GM18519 (cell line): ENCODE measurements at regions not wholly inside any gene's neighbourhood (a gene's known extent, or its start where the extent isn't known, plus 50 kb on each side); places are given as distances from the start of the nearest gene placed in this dataset.

Experiments
- ATAC-seq: cut with Tn5 transposase; IDR thresholded peaks from one replicate; pipeline ENCODE4 v1.9.1; 2021; ENCODE audit warnings: mild to moderate bottlenecking, moderate library complexity; ENCODE audit not compliant: unreplicated experiment, low FRiP score

DNA sequence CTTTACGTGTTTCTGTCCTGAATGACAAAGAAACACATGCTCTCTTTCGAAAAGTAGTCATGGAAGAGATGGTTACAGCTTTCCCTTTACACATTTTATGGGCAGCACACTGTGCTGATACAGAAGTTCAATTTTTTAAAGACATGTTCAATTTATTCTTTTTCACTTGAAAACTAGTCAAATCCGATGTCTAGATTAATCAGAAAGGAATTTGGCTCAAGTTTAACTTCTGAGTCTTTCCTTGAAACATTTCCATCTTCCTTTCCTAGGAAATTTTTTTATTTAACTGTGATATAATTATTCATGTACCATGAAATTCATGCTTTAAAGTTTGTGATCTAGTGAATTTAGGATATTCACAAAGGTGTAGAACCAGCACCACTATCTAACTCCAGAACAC is 360.1 kb downstream of the TNS3 start:
- no peak for ATAC-seq

DNA sequence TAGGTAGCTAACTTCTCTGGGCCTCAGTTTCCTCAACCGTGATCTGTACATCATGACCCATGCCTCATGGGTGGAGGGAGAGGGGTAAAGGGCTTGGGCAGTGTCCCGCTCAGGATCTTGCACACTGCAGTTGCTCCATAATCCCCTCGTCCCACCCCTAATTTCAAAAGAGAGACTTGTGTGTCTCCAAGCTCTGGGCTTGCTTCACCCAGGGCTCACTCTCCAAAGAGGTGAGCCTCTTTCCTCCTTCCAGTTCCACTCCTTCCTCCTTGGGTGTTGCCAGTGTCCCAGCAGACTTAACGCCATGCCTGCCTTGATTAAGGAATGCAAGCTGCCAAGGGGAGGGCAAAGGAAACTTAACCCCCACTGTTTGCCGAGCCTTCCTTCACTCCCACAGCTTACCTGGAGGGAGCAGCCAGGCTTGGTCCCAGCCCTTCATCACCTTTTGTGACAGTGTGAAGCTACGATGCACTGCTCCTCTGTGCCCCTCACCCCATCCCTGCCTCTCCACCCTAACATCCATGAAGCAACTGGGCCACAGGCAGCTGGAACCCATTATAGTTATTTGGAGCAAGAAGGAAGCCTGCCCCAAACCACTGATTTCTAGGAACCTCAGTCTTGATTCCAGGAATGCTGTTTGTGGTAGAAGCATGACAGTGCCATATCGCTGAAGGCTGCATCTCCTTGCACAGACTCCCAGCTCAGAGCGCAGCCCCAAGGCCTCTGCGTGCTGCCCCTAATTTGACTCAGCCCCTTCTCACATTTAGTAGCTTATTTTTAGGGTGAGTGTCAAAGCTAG is 363.3 kb downstream of the TNS3 start:
- no peak for ATAC-seq

DNA sequence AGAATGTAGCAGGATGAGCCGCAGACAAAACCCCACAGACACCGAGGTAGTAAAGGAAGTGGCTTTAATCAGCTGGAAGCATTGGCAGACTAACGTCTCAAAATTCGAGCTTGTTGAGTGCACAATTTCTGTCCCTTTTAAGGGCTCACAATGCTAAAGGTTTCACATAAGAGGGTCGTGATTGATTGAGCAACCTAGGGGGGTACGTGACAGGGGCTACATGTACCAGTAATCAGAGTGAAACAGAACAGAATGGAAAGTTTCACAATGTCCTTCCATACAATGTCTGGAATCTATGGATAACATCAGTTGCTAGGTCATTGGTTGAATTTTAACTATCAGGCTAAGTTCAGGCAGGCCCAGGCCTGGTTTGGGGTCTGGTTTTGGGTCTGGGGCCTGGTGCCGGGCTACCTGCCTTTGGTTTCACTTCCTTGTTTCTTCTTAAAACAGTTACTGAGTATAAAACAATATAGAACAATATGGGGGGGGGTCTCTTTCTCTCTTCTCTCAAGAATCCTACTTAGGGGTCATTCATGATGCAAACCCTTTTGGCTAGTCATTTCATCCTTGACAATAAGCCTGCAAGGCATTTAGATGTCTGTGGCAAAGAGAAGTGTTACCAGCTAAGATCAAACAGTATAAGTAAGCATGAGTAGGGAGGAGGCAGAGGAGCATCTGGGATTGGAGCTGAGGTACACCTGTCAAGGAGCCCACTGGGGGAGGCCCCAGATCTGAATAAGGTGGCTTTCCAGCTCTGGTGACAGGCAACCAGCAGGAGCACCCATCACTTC is 364.1 kb downstream of the TNS3 start:
- no peak for ATAC-seq

DNA sequence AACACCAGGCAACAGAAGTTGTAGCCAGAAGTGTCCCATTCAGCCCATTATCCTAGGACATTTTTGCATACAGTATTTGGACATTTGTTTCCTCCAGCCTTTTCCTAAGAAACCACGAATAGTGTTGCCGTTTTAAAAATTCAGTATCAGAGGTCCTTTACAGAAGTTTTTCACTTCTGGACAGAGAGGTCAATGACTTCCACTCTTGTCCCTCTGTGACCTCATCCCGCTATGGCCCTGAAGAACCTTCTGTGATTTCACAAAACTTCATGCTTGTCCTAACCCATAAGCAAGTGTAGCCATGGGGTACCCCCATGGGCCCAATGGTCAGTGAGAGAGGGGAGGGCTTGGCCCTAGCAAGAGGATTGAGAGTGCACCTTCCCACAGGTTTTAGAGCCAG is 364.8 kb downstream of the TNS3 start:
- ATAC-seq = no peak

DNA sequence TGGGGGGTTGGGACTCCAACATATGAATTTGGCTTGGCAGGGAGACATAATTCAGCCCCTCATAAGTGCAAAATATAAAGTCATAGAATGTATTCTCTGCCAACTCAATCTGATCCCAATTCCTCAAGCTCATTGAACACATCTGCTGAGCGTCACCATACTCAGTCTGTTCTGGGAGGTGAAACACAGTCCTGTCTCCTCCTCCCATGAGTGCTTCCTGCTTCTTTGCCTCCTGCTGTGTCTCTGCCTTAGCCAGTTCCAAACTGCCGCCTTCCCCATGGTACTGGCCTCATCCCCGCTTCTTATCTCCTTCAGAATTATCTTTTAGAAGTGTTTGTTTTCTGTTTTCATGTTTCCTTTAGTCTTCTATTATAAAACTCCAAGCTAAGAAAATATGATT is 365.5 kb downstream of the TNS3 start:
- no peak for ATAC-seq

DNA sequence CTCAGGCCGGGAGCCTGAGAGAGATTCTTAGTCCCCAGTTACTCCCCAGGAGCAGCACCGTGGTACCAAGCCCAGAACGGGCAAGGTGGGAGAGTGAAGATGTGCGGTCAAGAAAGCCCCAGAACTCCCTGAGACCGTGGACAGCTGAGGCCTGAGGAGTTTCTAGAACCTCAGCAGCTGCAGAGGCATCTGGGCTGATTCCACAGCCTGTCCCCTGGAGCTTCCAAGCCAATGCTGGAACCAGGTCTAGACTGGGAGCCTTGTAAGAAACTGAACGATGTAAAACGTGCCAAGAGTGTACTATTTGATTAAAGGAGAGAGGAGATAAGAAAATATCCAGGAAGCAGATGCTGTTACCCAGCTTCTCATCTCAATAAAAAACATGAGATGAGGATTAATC is 366.3 kb downstream of the TNS3 start:
- ATAC-seq = no peak

DNA sequence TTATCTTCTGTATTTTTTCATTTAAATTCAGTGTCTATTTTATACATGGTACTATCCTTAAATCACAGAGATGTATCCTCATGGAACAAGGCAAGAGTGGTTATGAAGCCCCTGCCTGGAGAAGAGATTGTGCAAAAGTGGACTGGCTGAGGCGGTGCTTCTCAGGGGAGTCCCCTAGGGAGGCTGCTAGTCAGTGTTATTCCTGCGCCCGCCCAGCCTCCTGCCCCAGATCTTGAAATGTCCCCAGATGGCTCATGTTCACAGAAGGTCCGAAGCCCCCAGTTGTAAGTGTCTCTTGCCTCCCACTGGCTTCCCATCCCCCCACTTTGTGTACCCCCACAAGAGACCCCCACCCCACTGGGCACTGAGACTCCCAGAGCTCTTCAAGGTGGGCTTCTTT is 366.9 kb downstream of the TNS3 start:
- no peak for ATAC-seq

DNA sequence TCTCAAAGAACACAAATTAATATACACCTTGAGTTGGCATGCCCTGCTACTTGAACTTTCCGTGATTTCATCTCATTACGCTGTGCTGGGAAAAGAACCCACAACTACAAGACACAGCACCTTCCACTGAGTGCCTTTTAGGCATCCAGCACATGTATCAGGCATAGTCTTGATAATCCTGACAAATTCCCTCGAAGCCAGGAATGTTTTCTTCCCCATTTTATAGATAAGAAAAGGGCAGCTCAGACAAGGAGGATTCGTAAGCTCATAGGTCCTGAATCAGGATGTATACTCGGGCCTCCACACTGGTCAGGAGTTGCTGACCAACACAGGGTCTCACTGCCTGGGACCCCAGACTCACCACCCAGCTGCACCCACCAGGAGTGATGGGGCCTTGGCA is 368.6 kb downstream of the TNS3 start:
- no peak for ATAC-seq

DNA sequence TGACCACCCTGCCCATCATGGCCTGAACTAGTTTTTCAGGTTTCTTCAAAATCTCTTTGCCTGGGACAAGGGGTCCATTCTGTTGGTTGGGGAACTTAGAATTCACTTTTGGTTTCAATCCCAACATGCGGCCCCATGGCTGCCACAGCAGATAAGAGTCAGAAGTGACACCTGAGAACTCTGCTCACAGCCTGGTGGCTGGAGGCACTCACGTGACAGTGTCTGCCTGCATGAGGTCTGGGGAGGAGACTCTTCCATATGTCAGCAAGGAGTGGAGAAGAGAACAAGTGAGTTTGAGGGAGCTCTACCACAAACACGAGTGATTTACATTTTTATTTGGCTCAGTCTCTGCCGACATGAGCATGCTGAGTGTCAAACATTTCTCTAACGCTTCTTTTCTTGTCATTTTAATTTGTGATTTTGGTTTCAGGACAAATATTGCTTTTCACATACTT is 370.4 kb downstream of the TNS3 start:
- no peak for ATAC-seq

DNA sequence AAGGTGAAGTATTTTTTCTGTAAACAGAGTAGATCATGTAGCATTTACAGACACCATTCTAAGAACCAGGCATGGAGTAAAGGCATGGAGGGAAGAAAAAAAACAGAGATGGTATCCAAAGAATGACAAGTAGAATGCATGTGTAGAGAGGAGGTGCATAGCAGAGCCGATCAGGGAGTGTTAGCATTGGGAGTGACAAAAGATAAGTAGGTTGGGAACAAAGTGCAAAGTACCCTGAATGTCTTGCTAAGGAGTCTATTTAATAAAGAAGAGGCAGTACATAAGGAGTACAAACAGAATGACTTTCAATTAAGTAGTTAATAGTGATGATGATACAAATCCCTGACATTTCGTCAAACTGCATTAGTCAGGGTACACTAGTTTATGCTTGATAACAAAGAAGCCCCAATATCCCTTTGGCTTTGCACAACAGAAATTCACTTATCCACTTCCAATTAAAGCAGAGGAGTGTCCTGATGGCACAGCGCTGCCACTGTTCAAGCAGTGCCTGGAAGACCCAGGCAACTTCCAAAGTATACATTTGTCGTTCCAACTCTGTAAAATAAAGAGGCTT is 371.5 kb downstream of the TNS3 start:
- ATAC-seq = no peak

DNA sequence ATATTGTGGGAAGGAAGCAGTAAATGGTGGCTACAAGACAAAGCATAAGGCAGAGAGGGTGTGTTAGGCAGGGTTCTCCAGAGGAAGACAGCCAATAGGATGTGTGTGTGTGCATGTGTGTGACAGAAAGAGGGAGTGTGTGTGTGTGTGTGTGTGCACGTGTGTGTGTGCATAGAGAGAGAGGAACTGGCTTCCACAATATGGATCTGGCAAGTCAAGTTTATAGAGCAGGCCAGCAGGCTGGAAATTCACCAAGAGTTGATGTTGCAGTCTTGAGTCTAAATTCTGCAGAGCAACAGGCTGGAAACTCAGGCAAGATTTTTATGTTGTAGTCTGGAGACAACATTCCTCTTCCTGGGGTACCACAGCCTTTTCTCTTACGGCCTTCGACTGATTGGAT is 374.0 kb downstream of the TNS3 start:
- no peak for ATAC-seq

DNA sequence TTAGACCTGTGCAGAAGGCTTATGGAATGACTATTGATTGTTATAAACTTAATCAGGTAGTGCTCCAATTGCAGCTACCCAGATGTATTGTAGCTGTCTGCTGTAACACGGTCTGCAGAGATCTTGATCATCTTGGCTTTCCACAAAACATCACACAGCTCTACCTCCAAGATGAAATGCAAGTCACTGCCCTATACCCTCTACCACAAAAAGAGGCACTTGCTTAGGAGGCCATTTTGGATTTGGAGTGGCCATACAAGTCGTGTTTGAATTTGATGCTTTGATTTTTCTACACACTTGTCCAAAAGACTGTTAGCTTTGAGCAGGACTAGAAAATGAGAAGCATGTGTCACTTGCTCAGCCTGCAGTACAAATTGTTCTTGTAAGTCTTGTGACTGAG is 377.2 kb downstream of the TNS3 start:
- no peak for ATAC-seq

DNA sequence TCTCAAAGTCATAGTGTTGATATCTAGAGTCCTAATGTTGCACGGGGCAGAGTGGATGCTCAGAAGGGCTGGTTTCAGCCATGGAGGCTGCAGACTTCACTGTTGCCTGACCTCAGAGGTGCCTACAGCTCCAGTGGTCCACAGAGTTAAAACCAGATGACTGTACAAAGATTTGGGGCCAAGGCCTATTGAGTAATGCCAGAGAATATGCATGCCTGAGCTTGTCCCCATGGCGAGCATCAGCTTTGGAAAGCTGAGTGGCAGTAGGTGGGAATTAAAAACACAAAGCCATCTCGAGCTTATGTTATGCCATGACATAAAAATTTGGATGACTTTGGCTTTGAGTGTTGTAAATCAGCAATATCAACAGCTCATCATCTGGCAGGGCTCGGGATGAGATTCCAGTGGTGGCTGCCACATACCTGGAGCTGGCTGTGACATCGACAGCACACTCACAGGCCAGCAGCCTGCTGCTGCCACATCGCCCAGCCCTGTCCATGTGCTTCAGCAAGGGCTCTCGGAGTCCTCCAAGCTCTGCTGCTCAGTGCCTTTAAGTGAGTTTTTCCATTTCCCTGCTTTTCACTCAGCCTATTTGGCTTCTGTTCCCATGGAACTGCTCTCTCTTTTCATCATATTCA is 379.6 kb downstream of the TNS3 start:
- no peak for ATAC-seq

DNA sequence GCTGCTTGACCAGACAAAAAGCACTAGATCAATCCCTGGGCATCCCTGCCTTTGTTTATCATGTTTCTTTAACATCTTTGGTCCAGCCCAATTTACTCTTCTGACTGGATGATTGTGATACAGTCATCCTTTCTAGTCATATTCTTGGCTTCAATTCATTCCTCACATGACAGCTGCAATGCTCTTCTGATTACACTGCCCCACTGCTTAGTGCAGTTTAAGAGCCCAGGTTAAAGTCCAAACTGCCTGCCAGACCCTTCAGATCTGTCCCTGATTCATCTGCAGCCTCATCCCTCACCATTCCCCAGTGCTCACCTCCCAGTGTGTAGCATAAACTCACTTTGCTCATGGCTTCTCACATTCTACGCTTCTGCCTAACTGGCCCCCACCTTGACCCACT is 383.8 kb downstream of the TNS3 start:
- ATAC-seq = no peak

DNA sequence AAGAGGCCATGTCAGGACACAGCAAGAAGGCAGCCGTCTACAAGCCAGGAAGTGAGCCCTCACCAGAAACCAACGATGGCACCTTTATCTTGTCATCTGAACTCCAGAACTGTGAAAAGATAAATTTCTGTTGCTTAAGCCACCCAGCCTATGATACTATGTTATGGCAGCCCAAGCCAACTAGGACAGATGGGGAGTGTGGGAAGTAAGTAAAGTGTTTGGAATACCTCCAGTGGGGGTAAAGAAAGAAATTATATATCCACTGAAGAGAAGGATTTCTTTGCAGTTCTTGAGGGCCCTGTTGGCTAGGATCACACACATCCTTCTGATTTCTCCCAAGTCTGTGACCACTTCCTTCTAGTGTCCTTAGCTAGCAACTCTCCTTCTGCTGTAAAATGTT is 384.4 kb downstream of the TNS3 start:
- ATAC-seq = no peak

DNA sequence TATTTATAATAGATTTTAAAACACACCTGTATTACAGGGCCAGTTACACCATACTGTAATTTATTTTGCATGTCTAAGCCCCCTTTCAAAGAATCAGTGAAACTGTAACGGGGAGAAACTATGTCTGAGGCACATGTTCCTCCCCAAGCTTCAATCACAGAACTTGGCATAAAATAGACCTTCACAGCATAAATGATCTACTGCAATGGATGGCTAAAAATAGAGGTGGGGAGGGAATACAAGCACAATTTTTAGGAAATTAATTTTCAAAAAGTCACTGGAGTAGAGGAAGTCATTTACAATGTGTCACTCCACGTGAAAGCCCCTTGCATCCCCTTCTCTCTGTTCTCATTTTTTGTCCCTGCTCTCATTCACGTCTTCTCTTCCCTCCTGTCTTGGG is 385.2 kb downstream of the TNS3 start:
- ATAC-seq = no peak

DNA sequence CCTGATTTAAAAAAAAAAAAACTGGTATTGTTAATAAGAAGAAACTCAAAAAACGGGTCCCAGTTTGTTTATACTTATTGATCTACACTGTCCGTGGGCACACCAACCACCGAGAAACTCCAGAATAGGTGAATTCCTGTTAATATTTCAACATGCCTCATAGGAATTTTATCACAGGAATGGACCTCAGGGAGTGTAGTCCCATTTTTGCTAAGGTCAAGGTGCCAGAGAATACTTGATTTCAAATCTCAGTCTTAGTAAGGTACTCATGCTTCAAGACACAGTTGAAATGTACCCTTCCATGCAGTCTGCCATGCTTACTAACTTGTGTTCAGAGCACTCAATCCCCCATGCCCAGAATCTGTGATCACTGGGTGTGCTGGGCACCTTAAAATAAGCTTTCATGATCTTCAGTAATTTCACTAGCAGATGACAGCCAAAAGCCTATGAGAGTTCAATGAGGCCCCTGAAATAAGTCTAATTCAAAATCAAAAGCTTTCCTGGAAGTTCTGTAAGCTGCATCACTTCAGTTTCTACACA is 385.7 kb downstream of the TNS3 start:
- no peak for ATAC-seq

DNA sequence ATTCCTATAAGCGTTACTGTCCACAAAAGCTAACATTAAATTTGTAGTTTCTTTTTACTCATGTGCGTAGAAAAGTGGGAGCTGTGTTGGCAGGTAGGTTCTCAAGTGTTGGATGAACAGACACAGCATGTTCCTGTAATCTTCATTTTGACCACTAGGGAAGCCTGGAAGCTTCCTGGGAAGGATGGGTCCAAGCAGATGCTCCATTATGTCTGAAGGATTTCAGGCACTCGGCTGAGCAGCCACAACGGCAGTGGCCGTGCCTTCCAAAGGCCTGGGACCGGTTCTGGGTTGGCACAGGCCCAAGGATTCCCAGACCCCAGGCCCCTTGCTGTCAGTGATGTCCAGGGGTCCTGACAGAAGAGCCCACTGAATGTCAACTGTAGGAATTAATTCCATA is 386.3 kb downstream of the TNS3 start:
- ATAC-seq = no peak

DNA sequence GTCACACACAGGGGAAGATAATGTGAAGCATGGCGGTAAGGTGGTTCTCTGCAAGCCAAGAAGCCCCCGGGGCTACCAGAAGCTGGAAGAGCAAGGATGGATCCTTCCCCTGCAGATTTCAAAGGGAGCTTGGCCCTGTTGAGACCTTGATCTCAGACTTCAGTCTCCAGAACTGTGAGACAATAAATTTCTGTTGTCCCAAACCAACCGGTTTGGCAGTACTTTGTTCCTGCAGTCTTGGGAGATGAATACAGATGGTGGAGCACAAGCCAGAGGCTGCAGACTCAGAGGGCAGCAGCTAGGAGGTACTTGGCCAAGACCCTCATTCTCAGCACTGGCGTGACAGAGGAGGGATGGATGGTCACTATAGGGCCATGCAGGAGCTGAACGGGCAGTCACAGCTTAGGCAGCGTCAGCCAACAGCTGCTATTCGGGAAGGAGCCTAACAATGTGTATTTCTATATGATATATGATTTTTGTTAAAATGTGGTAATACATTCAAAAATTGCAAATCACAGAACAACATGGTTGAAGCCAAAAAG is 387.3 kb downstream of the TNS3 start:
- no peak for ATAC-seq

DNA sequence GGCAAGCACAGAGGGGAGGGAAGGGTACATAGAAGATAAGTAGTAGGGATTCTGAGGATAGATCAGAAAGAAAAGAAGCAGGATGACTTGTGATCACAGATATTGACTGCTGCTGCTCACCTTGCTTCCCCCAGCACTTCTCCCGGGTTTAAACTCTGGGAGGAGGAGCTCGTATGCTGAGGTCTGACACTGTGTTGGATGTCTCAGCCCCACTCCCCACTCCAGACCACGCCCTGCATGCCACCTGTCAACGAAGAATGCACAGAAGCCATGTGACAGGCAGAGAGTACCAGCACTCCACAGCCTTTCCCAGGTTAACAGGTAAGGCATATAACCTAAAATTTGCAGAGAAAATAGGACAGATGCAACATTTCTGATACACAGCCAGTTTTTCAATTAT is 388.9 kb downstream of the TNS3 start:
- no peak for ATAC-seq

DNA sequence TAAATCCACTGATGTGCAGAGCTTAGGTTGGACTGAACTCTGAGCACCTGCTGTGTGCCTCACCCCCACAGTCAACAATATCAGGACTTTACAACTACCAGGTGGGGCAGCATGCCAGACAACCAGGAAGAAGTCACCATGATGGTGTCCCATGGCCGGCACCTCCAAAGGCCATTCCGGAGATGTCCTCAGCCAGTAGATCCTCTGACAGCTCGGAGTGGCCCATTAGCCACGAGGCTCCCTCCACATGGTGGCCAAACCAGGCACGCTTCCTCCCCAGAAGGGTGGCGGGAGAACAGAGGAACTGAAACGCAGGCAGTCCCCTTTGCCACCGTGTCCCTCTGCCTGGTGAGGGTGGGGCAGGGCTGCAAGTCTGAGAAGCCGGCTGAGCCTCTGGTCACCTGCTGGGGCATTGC is 390.0 kb downstream of the TNS3 start:
- no peak for ATAC-seq
